ENCODE measurements at regions not wholly inside any gene's neighbourhood (a gene's known extent, or its start where the extent isn't known, plus 50 kb on each side); places are given as distances from the start of the nearest gene placed in this dataset.

GRCh38 chr7:46147871-46148270, 226.8 kb upstream of the IGFBP3 start:
- DNase-seq: no peak
- no peak for ATAC-seq
- H3K27ac ChIP-seq: no peak overlapping the region
- no peak overlapping the region for H3K4me3 ChIP-seq
- H3K27me3 ChIP-seq: no peaks in the 10 kb centered on the region
- in situ Hi-C loops (cut with MboI; ENCODE audit: low sequenced_read_pairs in 4 of 4): no loop called here
- no peaks in the 10 kb centered on the region for H3K4me1 ChIP-seq
- no peaks in the 10 kb centered on the region for H3K9me3 ChIP-seq
- H3K36me3 ChIP-seq: no peaks in the 10 kb centered on the region
- intact Hi-C loops (cut with DNase I; ENCODE audit: low total_unique reads): no loop called here
- TF ChIP-seq CTCF (IDR thresholded peaks at IDR 0.05 in 4 of 5, conservative IDR thresholded peaks at IDR 0.05 in 1 of 5) (no peak), POLR2A (IDR thresholded peaks at IDR 0.05) (no peak)

- H3K36me3 ChIP-seq: no peaks in the 10 kb centered on the region
- in situ Hi-C loops (cut with MboI; ENCODE audit: low sequenced_read_pairs in 4 of 4): no loop called here
- DNase-seq (no peak), ATAC-seq (no peak)
- H3K9me3 ChIP-seq: no peaks in the 10 kb centered on the region
- TF ChIP-seq POLR2A (IDR thresholded peaks at IDR 0.05) (no peak), CTCF (IDR thresholded peaks at IDR 0.05 in 4 of 5, conservative IDR thresholded peaks at IDR 0.05 in 1 of 5) (no peak)
- H3K4me1 ChIP-seq: no peaks in the 10 kb centered on the region
- H3K27ac ChIP-seq: no peak overlapping the region
- no peaks in the 10 kb centered on the region for H3K27me3 ChIP-seq
- no peak overlapping the region for H3K4me3 ChIP-seq
- intact Hi-C loops (cut with DNase I; ENCODE audit: low total_unique reads): no loop called here
These were observed 225.6 kb upstream of the IGFBP3 start for GRCh38 chr7:46146454-46147255.

- in situ Hi-C loops (cut with MboI; ENCODE audit: low sequenced_read_pairs in 4 of 4) (no loop called here), intact Hi-C loops (cut with DNase I; ENCODE audit: low total_unique reads) (no loop called here)
- ATAC-seq: peak in 1 of 2 donors; percentile 58
- TF ChIP-seq CTCF (IDR thresholded peaks at IDR 0.05 in 4 of 5, conservative IDR thresholded peaks at IDR 0.05 in 1 of 5) (no peak), POLR2A (IDR thresholded peaks at IDR 0.05) (no peak)
- H3K27ac ChIP-seq: no peak overlapping the region
- no peaks in the 10 kb centered on the region for H3K27me3 ChIP-seq
- no peak overlapping the region for H3K4me3 ChIP-seq
- H3K9me3 ChIP-seq: no peaks in the 10 kb centered on the region
- H3K4me1 ChIP-seq: no peaks in the 10 kb centered on the region
- peak in 1 of 2 donors; percentile 28 for DNase-seq
- H3K36me3 ChIP-seq: no peaks in the 10 kb centered on the region
These were observed 224.3 kb upstream of the IGFBP3 start for GRCh38 chr7:46145412-46145811.

- TF ChIP-seq CTCF (IDR thresholded peaks at IDR 0.05 in 4 of 5, conservative IDR thresholded peaks at IDR 0.05 in 1 of 5) (no peak), POLR2A (IDR thresholded peaks at IDR 0.05) (no peak)
- DNase-seq (no peak), ATAC-seq (no peak)
- Histone ChIP-seq H3K9me3 (no peaks in the 10 kb centered on the region), H3K4me1 (no peaks in the 10 kb centered on the region), H3K36me3 (no peaks in the 10 kb centered on the region), H3K4me3 (no peak overlapping the region), H3K27me3 (no peaks in the 10 kb centered on the region), H3K27ac (no peak overlapping the region)
- intact Hi-C loops (cut with DNase I; ENCODE audit: low total_unique reads) (no loop called here), in situ Hi-C loops (cut with MboI; ENCODE audit: low sequenced_read_pairs in 4 of 4) (no loop called here)
These were observed 223.2 kb upstream of the IGFBP3 start for GRCh38 chr7:46143949-46144917.
